ENCODE measurements at regions not wholly inside any gene's neighbourhood (a gene's known extent, or its start where the extent isn't known, plus 50 kb on each side); places are given as distances from the start of the nearest gene placed in this dataset.

- TF ChIP-seq POLR2A (IDR thresholded peaks at IDR 0.05), result no peak
- TF ChIP-seq CTCF (IDR thresholded peaks at IDR 0.05), result no peak
These were observed 165.4 kb upstream of the NBPF11 start for GRCh38 chr1:148317288-148317985.

Measured in right lobe of liver (tissue), 4 donors.